SK-N-SH treated with all-trans-retinoic acid at 6 μM for 48 hours (cell line): ENCODE measurements at regions not wholly inside any gene's neighbourhood (a gene's known extent, or its start where the extent isn't known, plus 50 kb on each side); places are given as distances from the start of the nearest gene placed in this dataset.

Experiments
- ATAC-seq: fragments of 200-7000 bp; cut with Tn5 transposase; 3 replicates; pipeline ENCODE4 v1.9.1; 2020; ENCODE audit warnings: mild to moderate bottlenecking, moderate library complexity
- ARNTL ChIP-seq: fragments of 450-650 bp; formaldehyde crosslinking; IDR thresholded peaks from 2 replicates; pipeline ENCODE4 v1.5.0; 2020; ENCODE audit warnings: low read depth, mild to moderate bottlenecking, moderate library complexity, borderline replicate concordance
- BACH2 ChIP-seq: fragments of 250-450 bp; sonication (Bioruptor Pico); IDR thresholded peaks from 2 replicates; pipeline ENCODE4 v1.9.0; 2021; ENCODE audit warnings: mild to moderate bottlenecking, borderline replicate concordance
- CSDC2 ChIP-seq: fragments of 250-450 bp; sonication (Bioruptor Pico); IDR thresholded peaks from 2 replicates; pipeline ENCODE4 v1.5.0; 2020; ENCODE audit warnings: mild to moderate bottlenecking, moderate library complexity
- CSRNP3 ChIP-seq: fragments of 250-450 bp; sonication (Bioruptor Pico); IDR thresholded peaks from 2 replicates; pipeline ENCODE4 v1.5.1; 2021; ENCODE audit warnings: mild to moderate bottlenecking, moderate library complexity
- ESRRG ChIP-seq: fragments of 250-450 bp; sonication (Bioruptor Pico); IDR thresholded peaks from 2 replicates; pipeline ENCODE4 v1.6.1; 2021; ENCODE audit warnings: mild to moderate bottlenecking
- ISL1 ChIP-seq: fragments of 250-450 bp; sonication (Bioruptor Pico); IDR thresholded peaks from 2 replicates; pipeline ENCODE4 v2.1.2; 2022; ENCODE audit warnings: mild to moderate bottlenecking, moderate library complexity
- OSR1 ChIP-seq: fragments of 250-450 bp; sonication (Bioruptor Pico); IDR thresholded peaks from 2 replicates; pipeline ENCODE4 v1.8.0; 2022; ENCODE audit warnings: moderate library complexity, mild to moderate bottlenecking, inconsistent platforms
- PATZ1 ChIP-seq: fragments of 250-450 bp; sonication (Bioruptor Pico); IDR thresholded peaks from 2 replicates; pipeline ENCODE4 v1.8.0; 2020; ENCODE audit warnings: mild to moderate bottlenecking, moderate library complexity, borderline replicate concordance
- PPARA ChIP-seq: fragments of 250-450 bp; sonication (Bioruptor Pico); IDR thresholded peaks from 2 replicates; pipeline ENCODE4 v1.5.0; 2020; ENCODE audit warnings: mild to moderate bottlenecking, borderline replicate concordance
- RARB ChIP-seq: fragments of 250-450 bp; sonication (Bioruptor Pico); IDR thresholded peaks from 2 replicates; pipeline ENCODE4 v1.8.0; 2021; ENCODE audit warnings: mild to moderate bottlenecking, moderate library complexity
- SNAI2 ChIP-seq: fragments of 250-450 bp; sonication (Bioruptor Pico); IDR thresholded peaks from 2 replicates; pipeline ENCODE4 v1.5.0; 2020; ENCODE audit warnings: mild to moderate bottlenecking, moderate library complexity
- TCF4 ChIP-seq: fragments of 250-450 bp; sonication (Bioruptor Pico); IDR thresholded peaks from 2 replicates; pipeline ENCODE4 v1.8.0; 2021; ENCODE audit warnings: mild to moderate bottlenecking, moderate library complexity, borderline replicate concordance
- TOX ChIP-seq: fragments of 250-450 bp; sonication (Bioruptor Pico); IDR thresholded peaks from 2 replicates; pipeline ENCODE4 v1.8.0; 2021; ENCODE audit warnings: mild to moderate bottlenecking, moderate library complexity, borderline replicate concordance
- ZC3H10 ChIP-seq: fragments of 250-450 bp; sonication (Bioruptor Pico); IDR thresholded peaks from 2 replicates; pipeline ENCODE4 v1.5.1; 2021; ENCODE audit warnings: mild to moderate bottlenecking, moderate library complexity
- ZFP3 ChIP-seq: fragments of 250-450 bp; sonication (Bioruptor Pico); IDR thresholded peaks from 2 replicates; pipeline ENCODE4 v1.5.0; 2020; ENCODE audit warnings: mild to moderate bottlenecking, moderate library complexity
- ZFP30 ChIP-seq: fragments of 450-650 bp; formaldehyde crosslinking; IDR thresholded peaks from 2 replicates; pipeline ENCODE4 v1.5.0; 2022; ENCODE audit warnings: mild to moderate bottlenecking, moderate library complexity
- ZNF565 ChIP-seq: fragments of 450-650 bp; formaldehyde crosslinking; conservative IDR thresholded peaks from 2 replicates; pipeline ENCODE4 v1.5.0; 2020; ENCODE audit warnings: low read depth, mild to moderate bottlenecking, moderate library complexity
- ZNF70 ChIP-seq: fragments of 450-650 bp; formaldehyde crosslinking; IDR thresholded peaks from 2 replicates; pipeline ENCODE4 v1.5.0; 2020; ENCODE audit warnings: mild to moderate bottlenecking, moderate library complexity
- ZNF8 ChIP-seq: fragments of 450-650 bp; formaldehyde crosslinking; IDR thresholded peaks from 2 replicates; pipeline ENCODE4 v1.5.0; 2020; ENCODE audit warnings: mild to moderate bottlenecking, moderate library complexity
- TF ChIP-seq, protein P1 (sequence below): fragments of 250-450 bp; sonication (Bioruptor Pico); IDR thresholded peaks from 2 replicates; pipeline ENCODE4 v1.5.0; 2020; ENCODE audit warnings: mild to moderate bottlenecking, moderate library complexity

- TF ChIP-seq, protein P1, sequence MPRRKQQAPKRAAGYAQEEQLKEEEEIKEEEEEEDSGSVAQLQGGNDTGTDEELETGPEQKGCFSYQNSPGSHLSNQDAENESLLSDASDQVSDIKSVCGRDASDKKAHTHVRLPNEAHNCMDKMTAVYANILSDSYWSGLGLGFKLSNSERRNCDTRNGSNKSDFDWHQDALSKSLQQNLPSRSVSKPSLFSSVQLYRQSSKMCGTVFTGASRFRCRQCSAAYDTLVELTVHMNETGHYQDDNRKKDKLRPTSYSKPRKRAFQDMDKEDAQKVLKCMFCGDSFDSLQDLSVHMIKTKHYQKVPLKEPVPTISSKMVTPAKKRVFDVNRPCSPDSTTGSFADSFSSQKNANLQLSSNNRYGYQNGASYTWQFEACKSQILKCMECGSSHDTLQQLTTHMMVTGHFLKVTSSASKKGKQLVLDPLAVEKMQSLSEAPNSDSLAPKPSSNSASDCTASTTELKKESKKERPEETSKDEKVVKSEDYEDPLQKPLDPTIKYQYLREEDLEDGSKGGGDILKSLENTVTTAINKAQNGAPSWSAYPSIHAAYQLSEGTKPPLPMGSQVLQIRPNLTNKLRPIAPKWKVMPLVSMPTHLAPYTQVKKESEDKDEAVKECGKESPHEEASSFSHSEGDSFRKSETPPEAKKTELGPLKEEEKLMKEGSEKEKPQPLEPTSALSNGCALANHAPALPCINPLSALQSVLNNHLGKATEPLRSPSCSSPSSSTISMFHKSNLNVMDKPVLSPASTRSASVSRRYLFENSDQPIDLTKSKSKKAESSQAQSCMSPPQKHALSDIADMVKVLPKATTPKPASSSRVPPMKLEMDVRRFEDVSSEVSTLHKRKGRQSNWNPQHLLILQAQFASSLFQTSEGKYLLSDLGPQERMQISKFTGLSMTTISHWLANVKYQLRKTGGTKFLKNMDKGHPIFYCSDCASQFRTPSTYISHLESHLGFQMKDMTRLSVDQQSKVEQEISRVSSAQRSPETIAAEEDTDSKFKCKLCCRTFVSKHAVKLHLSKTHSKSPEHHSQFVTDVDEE = no peak
- TF ChIP-seq RARB = no peak
Measured at GRCh38 chr13:29931696-29932095, 81.3 kb upstream of the UBL3 start (continued).

DNA sequence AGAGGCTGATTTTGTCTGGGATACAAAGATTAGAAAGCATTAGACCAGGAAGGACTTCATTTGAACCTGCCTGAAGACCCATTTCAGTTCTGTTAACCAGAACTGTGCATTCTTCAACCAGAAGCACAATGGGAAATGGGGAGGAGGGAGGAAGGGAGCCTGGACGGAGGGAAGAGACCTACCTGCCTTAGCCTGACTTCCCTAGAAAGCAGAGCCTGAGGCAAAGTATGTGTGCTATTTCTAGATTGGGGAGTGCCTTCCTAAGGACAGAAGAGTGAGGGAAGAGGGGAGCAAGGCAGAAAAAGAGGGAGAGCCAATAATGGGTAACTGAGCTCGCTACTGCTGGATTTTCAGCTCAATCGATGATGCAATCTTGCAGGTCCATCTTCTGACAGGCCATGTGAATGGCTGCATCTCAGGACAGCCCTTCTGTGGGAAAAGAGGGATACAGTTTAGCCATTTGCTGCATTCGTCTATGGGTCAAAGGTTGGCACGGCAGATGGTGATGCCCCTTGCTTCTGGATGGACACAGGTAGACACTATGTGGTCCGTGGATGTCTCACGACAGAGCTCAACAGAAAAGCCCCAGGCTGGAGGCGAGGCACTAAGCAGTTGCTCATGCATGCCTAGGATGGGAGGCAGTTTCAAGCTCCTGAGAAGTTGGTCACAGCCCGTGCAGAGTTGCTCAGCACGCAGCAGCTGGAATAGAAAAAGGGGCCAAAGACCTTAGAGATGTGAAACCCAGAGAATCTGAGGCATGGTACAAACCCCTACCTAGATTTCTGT lies 78.8 kb upstream of the UBL3 start:
- TF ChIP-seq ISL1 (no peak), ZC3H10 (CRISPR knock-in tag) (no peak), PATZ1 (CRISPR knock-in tag) (no peak), PPARA (no peak), TCF4 (CRISPR knock-in tag) (no peak), CSDC2 (no peak), TOX (no peak), BACH2 (CRISPR knock-in tag) (no peak), CSRNP3 (no peak), ZNF8 (CRISPR knock-in tag) (no peak), ZNF70 (no peak)
- ATAC-seq = no peak

DNA sequence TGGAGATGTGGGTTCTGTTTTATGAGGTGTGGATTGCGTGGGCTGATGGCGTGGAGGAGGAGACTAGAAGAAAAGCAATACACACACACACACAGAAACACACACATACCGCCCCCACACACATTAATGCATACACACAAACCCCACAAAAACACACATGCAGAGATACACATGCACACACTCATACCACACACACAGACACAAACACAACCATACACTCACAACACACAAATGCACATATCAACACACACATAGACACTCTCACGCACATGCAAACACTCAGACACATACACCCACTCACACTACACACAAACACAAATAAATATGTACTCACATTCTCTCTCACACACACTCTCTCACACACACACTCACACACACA lies 75.7 kb upstream of the UBL3 start:
- TF ChIP-seq ISL1 (no peak), SNAI2 (CRISPR knock-in tag) (no peak), CSDC2 (no peak), ZNF8 (CRISPR knock-in tag) (no peak), ZFP3 (no peak), PPARA (no peak), OSR1 (CRISPR knock-in tag) (no peak), ZC3H10 (CRISPR knock-in tag) (no peak), ZNF70 (no peak), ZNF565 (CRISPR knock-in tag) (no peak), ESRRG (no peak), PATZ1 (CRISPR knock-in tag) (no peak), ZFP30 (CRISPR knock-in tag) (no peak), RARB (no peak), ARNTL (no peak), CSRNP3 (no peak)
- TF ChIP-seq, protein P1 = no peak
- TF ChIP-seq, all 23 proteins: peak for 0
- no peak for ATAC-seq
